A549 (cell line): ENCODE measurements at regions not wholly inside any gene's neighbourhood (a gene's known extent, or its start where the extent isn't known, plus 50 kb on each side); places are given as distances from the start of the nearest gene placed in this dataset.

Experiments used
- ATAC-seq, 2 experiments: fragments of 200-7000 bp in 1 of 2; fragments of >200 bp in 1 of 2; cut with Nextera tagmentation in 1 of 2; cut with Tn5 transposase in 1 of 2; 3 replicates each; pipeline versions ENCODE4 v1.8.0 to v1.9.1; 2018 to 2020; ENCODE audit warnings: mild to moderate bottlenecking in 1 of 2, moderate library complexity in 1 of 2
- CTCF ChIA-PET: fragments of 300-600 bp; sonication (Branson Sonifier 250); formaldehyde crosslinking; extraction: SDS; loops from one replicate; lab custom pipeline; 2021; ENCODE audit warnings: antibody characterized with exemption, inconsistent platforms; lab: Yijun Ruan, JAX
- POLR2A ChIA-PET: fragments of 350-600 bp; formaldehyde crosslinking; extraction: SDS; loops from one replicate; lab custom pipeline; 2021; ENCODE audit warnings: antibody characterized with exemption, inconsistent platforms; lab: Yijun Ruan, JAX
- DNase-seq, 2 experiments: peaks; one replicate each; pipeline versions ENCODE4 v3.0.0 to v3.0.0-alpha.2; 2011 to 2016; ENCODE audit warnings: low read depth in 1 of 2, low spot score in 1 of 2
- FAIRE-seq: peaks from 2 replicates; lab custom pipeline; 2011; peaks lifted over from hg19 to GRCh38; lab: Jason Lieb, UNC
- H3K27ac ChIP-seq, 2 experiments: fragments of >200 bp; sonication (Bioruptor Twin); formaldehyde crosslinking; 3 replicates each; pipeline ENCODE4 v1.5.1; 2016 to 2017
- H3K4me1 ChIP-seq: fragments of >200 bp; sonication (Bioruptor Twin); formaldehyde crosslinking; 3 replicates; pipeline ENCODE4 v1.6.1; 2016
- H3K4me2 ChIP-seq: fragments of >200 bp; sonication (Bioruptor Twin); formaldehyde crosslinking; 3 replicates; pipeline ENCODE4 v1.6.1; 2016
- H3K4me3 ChIP-seq: fragments of >200 bp; sonication (Bioruptor Twin); formaldehyde crosslinking; 3 replicates; pipeline ENCODE4 v1.5.1; 2016
- H3K9me3 ChIP-seq: fragments of >200 bp; sonication (Bioruptor Twin); formaldehyde crosslinking; 3 replicates; pipeline ENCODE4 v1.6.1; 2016
- BHLHE40 ChIP-seq: IDR thresholded peaks from 2 replicates; pipeline ENCODE4 v1.6.1; 2012; ENCODE audit warnings: low read depth, low read length, inconsistent platforms
- CEBPB ChIP-seq, 2 experiments: fragments of >200 bp in 1 of 2; sonication (Bioruptor Twin) in 1 of 2; formaldehyde crosslinking in 1 of 2; IDR thresholded peaks; 2 replicates each; pipeline ENCODE4 v1.6.1; 2012 to 2016
- EHMT2 ChIP-seq: fragments of 200-600 bp; sonication (generic); IDR thresholded peaks from 2 replicates; pipeline ENCODE4 v1.6.1; 2016; ENCODE audit warnings: antibody characterized with exemption, low read depth, mild to moderate bottlenecking, moderate library complexity
- EP300 ChIP-seq, 2 experiments: fragments of >200 bp; sonication (Bioruptor Twin); formaldehyde crosslinking; IDR thresholded peaks; 2 replicates in 1 of 2; 3 replicates in 1 of 2; pipeline ENCODE4 v1.6.1; 2016 to 2017
- FOSL2 ChIP-seq, 2 experiments: fragments of 450-650 bp in 1 of 2; fragments of >200 bp in 1 of 2; sonication (Bioruptor Twin) in 1 of 2; formaldehyde crosslinking; IDR thresholded peaks; 2 replicates each; pipeline versions ENCODE4 v1.5.0 to v1.6.1; 2016 to 2020; ENCODE audit warnings: mild to moderate bottlenecking in 1 of 2, moderate library complexity in 1 of 2
- HDAC2 ChIP-seq: fragments of 200-600 bp; sonication (generic); IDR thresholded peaks from 2 replicates; pipeline ENCODE4 v1.6.1; 2016
- HEYL ChIP-seq: fragments of 250-450 bp; sonication (Bioruptor Pico); IDR thresholded peaks from 2 replicates; pipeline ENCODE4 v1.8.0; 2021; ENCODE audit warnings: mild to moderate bottlenecking, moderate library complexity
- HOXB13 ChIP-seq: fragments of 250-450 bp; sonication (Bioruptor Pico); IDR thresholded peaks from 2 replicates; pipeline ENCODE4 v1.5.0; 2020; ENCODE audit warnings: low read depth, mild to moderate bottlenecking, moderate library complexity
- JUN ChIP-seq, 2 experiments: fragments of >200 bp; sonication (Bioruptor Twin); formaldehyde crosslinking; IDR thresholded peaks; 2 replicates in 1 of 2; 3 replicates in 1 of 2; pipeline ENCODE4 v1.6.1; 2016 to 2017
- JUNB ChIP-seq: fragments of >200 bp; sonication (Bioruptor Twin); formaldehyde crosslinking; IDR thresholded peaks from 2 replicates; pipeline ENCODE4 v1.6.1; 2016
- KDM5A ChIP-seq: fragments of 200-600 bp; sonication (generic); IDR thresholded peaks from 2 replicates; pipeline ENCODE4 v1.6.1; 2016; ENCODE audit warnings: antibody characterized with exemption, mild to moderate bottlenecking
- MAZ ChIP-seq: fragments of 150-350 bp; IDR thresholded peaks from 2 replicates; pipeline ENCODE4 v1.6.1; 2014; ENCODE audit warnings: antibody characterized with exemption, low read depth, low read length, borderline replicate concordance
- NFE2L2 ChIP-seq: fragments of 150-350 bp; conservative IDR thresholded peaks from 2 replicates; pipeline ENCODE4 v1.6.1; 2014; ENCODE audit warnings: low read length
- NPAS2 ChIP-seq: fragments of 250-450 bp; sonication (Bioruptor Pico); IDR thresholded peaks from 2 replicates; pipeline ENCODE4 v1.8.0; 2022; ENCODE audit warnings: mild to moderate bottlenecking, moderate library complexity, borderline replicate concordance
- PHF8 ChIP-seq: fragments of 200-600 bp; sonication (generic); IDR thresholded peaks from 2 replicates; pipeline ENCODE4 v1.6.1; 2016; ENCODE audit warnings: low read depth, mild to moderate bottlenecking, antibody characterized with exemption, moderate library complexity, borderline replicate concordance
- POLR2A ChIP-seq: IDR thresholded peaks from 2 replicates; pipeline ENCODE4 v1.6.1; 2012; ENCODE audit warnings: mild to moderate bottlenecking, low read length
- RARB ChIP-seq: fragments of 250-450 bp; sonication (Bioruptor Pico); IDR thresholded peaks from 2 replicates; pipeline ENCODE4 v1.8.0; 2021; ENCODE audit warnings: mild to moderate bottlenecking, moderate library complexity
- RNF2 ChIP-seq: fragments of 200-600 bp; sonication (generic); IDR thresholded peaks from 2 replicates; pipeline ENCODE4 v1.6.1; 2016; ENCODE audit warnings: low read depth, mild to moderate bottlenecking, antibody characterized with exemption, moderate library complexity, borderline replicate concordance
- SREBF2 ChIP-seq: fragments of 450-650 bp; IDR thresholded peaks from 2 replicates; pipeline ENCODE4 v1.6.1; 2014; ENCODE audit warnings: mild to moderate bottlenecking, moderate library complexity
- TFCP2L1 ChIP-seq: fragments of 250-450 bp; sonication (Bioruptor Pico); IDR thresholded peaks from 2 replicates; pipeline ENCODE4 v1.5.0; 2021; ENCODE audit warnings: mild to moderate bottlenecking
- ZC3H11A ChIP-seq: fragments of 450-650 bp; IDR thresholded peaks from 2 replicates; pipeline ENCODE4 v1.6.1; 2014; ENCODE audit warnings: antibody characterized with exemption, mild to moderate bottlenecking
- ZNF302 ChIP-seq: fragments of 250-450 bp; sonication (Bioruptor Pico); IDR thresholded peaks from 2 replicates; pipeline ENCODE4 v1.9.0; 2021; ENCODE audit warnings: inconsistent platforms, mild to moderate bottlenecking, moderate library complexity
- WGBS: methylation state at CpG from one replicate; pipeline ENCODE4 v1.1.6; 2017; ENCODE audit errors: missing lambda C conversion rate; 5-methylcytosine and 5-hydroxymethylcytosine counted together
- TF ChIP-seq, protein P1 (sequence below): fragments of 450-650 bp; IDR thresholded peaks from 2 replicates; pipeline ENCODE4 v1.6.1; 2014; ENCODE audit warnings: antibody characterized with exemption

DNA sequence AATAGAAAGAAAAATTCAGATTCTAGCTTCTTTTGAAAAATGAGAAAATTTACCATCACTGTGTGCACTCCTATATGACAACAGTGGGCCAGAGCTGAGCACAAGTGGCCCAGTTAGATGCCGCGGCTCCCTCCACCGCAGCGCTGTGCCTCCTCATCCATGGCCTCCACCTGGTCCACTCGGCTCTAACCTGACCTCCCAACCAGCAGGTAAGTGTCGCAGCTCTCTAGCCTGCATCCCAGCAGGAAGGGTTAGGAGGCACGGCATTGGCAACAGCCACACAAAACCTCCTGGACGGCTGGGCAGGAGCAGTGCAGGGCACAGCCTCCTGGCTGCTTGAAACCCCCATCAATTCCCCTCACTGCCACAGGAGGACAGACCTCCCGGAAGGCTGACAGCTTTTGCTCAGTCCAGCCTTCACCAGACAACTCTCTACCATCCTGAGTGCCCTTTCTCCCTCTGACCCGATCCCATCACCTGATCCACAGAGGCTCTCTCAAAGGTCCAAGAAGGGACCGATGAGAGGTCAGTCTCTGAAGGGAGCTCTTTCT, 76.1 kb downstream of the RPL27A start:
- Histone ChIP-seq H3K4me1 (peaks cover 12% of the 10 kb centered on the region; the same call in 2 of the 3 replicates), H3K27ac (no peak overlapping the region), H3K4me2 (no peak overlapping the region), H3K9me3 (no peaks in the 10 kb centered on the region), H3K4me3 (no peak overlapping the region)
- ChIA-PET POLR2A (no interaction called here), CTCF (interaction anchor here (1.1 to 1.7 kb wide), 3 partner anchors 8 to 14 kb away, joined by 4 to 9 read pairs (median 4); no protein-coding TSS in a partner anchor)
- no peak for TF ChIP-seq SREBF2
- no peak for FAIRE-seq
- no peak for DNase-seq
- peak; percentile 47 to 60; a peak in 3 of 6 replicates for ATAC-seq
- WGBS, result 93% methylated on average over 11 of the region's 11 CpGs

DNA sequence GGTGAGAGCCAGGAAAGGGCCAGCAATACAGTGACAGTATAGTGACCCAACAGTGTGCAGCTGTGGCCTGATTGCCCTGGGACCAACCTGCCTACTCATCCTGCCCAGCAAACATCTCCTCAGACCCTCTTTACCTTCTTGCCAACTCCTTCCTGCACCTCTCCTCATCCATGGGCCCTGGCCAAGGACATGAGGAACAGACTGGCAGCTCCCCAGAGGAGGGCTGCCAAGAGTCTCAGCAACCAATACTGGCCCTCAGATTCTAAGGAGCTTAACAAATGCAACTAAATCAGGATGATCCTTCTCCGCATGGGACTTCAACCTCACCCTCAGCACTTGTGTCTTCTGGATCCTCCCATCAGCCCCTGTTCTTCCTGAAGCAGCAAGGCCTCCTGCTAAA, 77.0 kb downstream of the RPL27A start:
- ATAC-seq (no peak), FAIRE-seq (no peak), DNase-seq (no peak)
- ChIA-PET CTCF (interaction anchor here (1.0 to 1.7 kb wide), 2 partner anchors 9 to 26 kb away, joined by 4 to 9 read pairs; no protein-coding TSS in a partner anchor), POLR2A (no interaction called here)
- H3K4me3 ChIP-seq, result no peak overlapping the region
- H3K4me2 ChIP-seq, result no peak overlapping the region
- WGBS, result 93% methylated on average over 1 of the region's 1 CpG
- TF ChIP-seq RARB (CRISPR knock-in tag) (no peak), HEYL (no peak), ZC3H11A (no peak), EP300 (IDR thresholded peaks at IDR 0.05) (no peak), TFCP2L1 (CRISPR knock-in tag) (no peak), FOSL2 (IDR thresholded peaks at IDR 0.05) (no peak), FOSL2 (CRISPR knock-in tag; IDR thresholded peaks at IDR 0.05) (no peak), EHMT2 (no peak), JUNB (no peak)
- no peak overlapping the region for H3K27ac ChIP-seq
- H3K4me1 ChIP-seq, result peaks cover 12% of the 10 kb centered on the region; the same call in 2 of the 3 replicates
- H3K9me3 ChIP-seq, result no peaks in the 10 kb centered on the region

DNA sequence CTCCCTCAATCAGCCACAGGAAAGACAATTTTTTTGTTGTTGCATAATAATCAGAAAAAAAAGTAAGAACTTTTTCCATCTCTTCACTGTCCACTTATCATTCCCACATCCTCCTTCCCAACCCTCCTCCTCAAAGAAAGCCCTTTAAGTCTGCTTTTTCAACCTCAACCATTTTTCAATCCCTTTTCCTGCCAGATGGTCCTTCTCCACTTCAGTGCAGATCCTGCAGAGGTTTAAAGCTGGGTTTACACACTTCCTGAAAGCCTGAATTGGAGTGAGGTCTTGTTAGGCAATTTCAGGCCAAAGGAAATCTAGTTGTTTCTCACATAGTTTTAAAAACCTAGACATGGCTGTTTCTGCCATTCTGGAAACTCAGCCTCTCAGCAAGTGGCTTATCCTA, 78.3 kb downstream of the RPL27A start:
- CTCF ChIA-PET, result no interaction called here
- no peaks in the 10 kb centered on the region for H3K9me3 ChIP-seq
- peaks cover 21% of the 10 kb centered on the region for H3K4me1 ChIP-seq
- DNase-seq, result no peak
- FAIRE-seq, result no peak
- TF ChIP-seq, protein P1, sequence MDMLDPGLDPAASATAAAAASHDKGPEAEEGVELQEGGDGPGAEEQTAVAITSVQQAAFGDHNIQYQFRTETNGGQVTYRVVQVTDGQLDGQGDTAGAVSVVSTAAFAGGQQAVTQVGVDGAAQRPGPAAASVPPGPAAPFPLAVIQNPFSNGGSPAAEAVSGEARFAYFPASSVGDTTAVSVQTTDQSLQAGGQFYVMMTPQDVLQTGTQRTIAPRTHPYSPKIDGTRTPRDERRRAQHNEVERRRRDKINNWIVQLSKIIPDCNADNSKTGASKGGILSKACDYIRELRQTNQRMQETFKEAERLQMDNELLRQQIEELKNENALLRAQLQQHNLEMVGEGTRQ, result no peak
- TF ChIP-seq MAZ (no peak), NFE2L2 (no peak), KDM5A (no peak), NPAS2 (no peak), CEBPB (IDR thresholded peaks at IDR 0.05) (no peak), BHLHE40 (no peak), HDAC2 (no peak), JUN (IDR thresholded peaks at IDR 0.05) (no peak), POLR2A (no peak), HOXB13 (no peak), RNF2 (no peak)
- no peak overlapping the region for H3K27ac ChIP-seq
- POLR2A ChIA-PET, result no interaction called here
- no peak overlapping the region for H3K4me2 ChIP-seq
- no peak for ATAC-seq
- H3K4me3 ChIP-seq, result no peak overlapping the region

DNA sequence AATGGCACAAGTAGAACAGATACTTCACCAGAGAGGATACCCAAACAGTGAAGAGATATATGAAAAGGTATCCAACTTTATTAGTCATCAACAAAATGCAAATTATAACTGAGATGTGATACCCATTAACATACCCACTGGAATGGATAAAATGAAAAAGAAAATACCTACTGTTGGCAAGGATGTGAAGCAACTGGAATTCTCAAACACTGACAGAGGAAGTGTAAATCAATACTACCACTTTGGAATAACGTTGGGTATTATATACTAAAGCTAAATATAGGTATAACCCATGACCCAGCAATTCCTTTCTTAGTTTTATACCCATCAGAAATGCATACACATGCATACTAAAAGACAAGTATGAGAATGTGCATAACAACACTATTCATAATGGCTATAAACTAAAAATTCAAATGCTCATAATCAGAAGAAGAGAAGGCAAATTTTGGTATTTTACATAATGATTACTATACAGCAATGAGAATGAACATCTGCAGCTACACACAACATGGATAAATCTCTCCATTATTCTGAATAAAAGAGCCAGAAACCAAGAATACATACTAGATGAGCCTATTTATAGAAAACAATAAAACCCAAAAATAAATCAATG, 80.6 kb downstream of the RPL27A start:
- Histone ChIP-seq H3K4me2 (no peak overlapping the region), H3K9me3 (no peaks in the 10 kb centered on the region), H3K4me1 (peaks cover 14% of the 10 kb centered on the region; the same call in 2 of the 3 replicates), H3K27ac (no peak overlapping the region), H3K4me3 (no peak overlapping the region)
- TF ChIP-seq RARB (CRISPR knock-in tag) (no peak), ZNF302 (no peak), TFCP2L1 (CRISPR knock-in tag) (no peak), PHF8 (no peak)
- ATAC-seq (no peak), DNase-seq (no peak), FAIRE-seq (peak; percentile 13)
- ChIA-PET POLR2A (no interaction called here), CTCF (no interaction called here)
- WGBS, result 10% methylated on average over 1 of the region's 1 CpG
